ENCODE measurements at regions not wholly inside any gene's neighbourhood (a gene's known extent, or its start where the extent isn't known, plus 50 kb on each side); places are given as distances from the start of the nearest gene placed in this dataset.

DNA sequence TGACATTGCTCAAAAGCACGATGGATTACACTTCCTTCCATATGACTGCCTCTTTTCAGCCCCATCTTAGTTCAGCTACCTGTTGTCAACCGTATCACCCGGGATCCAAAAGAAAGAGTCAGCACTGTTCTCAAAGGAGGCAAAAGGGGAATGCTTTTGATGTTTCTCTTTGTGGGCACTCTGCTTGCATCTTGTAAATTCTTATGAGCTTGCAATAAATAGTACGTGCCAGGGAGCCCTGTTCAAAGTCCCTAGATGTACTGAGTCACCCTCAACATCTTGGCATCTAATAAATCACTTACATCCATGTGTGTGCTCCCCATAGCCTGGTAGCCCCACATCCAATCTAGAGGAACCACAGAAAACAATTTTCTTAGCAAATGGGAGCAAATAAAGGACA lies 256.9 kb downstream of the SUCLG1 start:
- TF ChIP-seq EZH2 (IDR thresholded peaks at IDR 0.05; ENCODE audit: borderline replicate concordance, low read depth, low read length, poor library complexity, severe bottlenecking): no peak
- TF ChIP-seq, protein P1, sequence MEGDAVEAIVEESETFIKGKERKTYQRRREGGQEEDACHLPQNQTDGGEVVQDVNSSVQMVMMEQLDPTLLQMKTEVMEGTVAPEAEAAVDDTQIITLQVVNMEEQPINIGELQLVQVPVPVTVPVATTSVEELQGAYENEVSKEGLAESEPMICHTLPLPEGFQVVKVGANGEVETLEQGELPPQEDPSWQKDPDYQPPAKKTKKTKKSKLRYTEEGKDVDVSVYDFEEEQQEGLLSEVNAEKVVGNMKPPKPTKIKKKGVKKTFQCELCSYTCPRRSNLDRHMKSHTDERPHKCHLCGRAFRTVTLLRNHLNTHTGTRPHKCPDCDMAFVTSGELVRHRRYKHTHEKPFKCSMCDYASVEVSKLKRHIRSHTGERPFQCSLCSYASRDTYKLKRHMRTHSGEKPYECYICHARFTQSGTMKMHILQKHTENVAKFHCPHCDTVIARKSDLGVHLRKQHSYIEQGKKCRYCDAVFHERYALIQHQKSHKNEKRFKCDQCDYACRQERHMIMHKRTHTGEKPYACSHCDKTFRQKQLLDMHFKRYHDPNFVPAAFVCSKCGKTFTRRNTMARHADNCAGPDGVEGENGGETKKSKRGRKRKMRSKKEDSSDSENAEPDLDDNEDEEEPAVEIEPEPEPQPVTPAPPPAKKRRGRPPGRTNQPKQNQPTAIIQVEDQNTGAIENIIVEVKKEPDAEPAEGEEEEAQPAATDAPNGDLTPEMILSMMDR (conservative IDR thresholded peaks at IDR 0.05; ENCODE audit: low read depth, low read length): no peak

DNA sequence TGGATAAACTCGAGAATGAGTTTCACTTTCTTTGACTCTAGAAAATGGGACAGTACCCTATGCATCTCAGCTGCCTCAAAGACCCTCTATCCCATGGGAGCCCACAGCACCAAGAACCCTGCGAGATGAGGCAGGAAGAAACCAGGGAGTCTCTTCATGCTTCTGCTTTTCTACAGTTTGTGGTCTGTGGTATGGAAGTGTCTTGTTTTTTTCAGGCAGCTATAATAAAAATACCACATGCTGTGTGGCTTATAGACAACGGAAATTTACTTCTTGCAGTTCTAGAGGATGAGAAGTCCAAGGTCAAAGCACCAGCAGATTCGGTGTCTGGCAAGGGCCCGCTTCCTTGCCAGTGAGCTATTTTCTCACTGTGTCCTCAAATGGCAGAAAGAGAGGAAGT lies 257.9 kb downstream of the SUCLG1 start:
- no peaks in the 10 kb centered on the region for H3K9me3 ChIP-seq (ENCODE audit: low read depth, low read length, poor library complexity, severe bottlenecking)
- no peak for TF ChIP-seq EZH2 (IDR thresholded peaks at IDR 0.05; ENCODE audit: borderline replicate concordance, low read depth, low read length, poor library complexity, severe bottlenecking)
- TF ChIP-seq, protein P1 (conservative IDR thresholded peaks at IDR 0.05; ENCODE audit: low read depth, low read length): no peak
- no TSS peak for BruUV-seq (replicated peaks)
- H3K27me3 ChIP-seq (replicated peaks; ENCODE audit: insufficient read depth, low read depth, low read length, poor library complexity): no peaks in the 10 kb centered on the region
- ChIA-PET CTCF (no interaction called here), POLR2A (ENCODE audit: low non-redundant PET) (no interaction called here)
- no peaks in the 10 kb centered on the region for H3K36me3 ChIP-seq (ENCODE audit: insufficient read depth, low read length, poor library complexity, severe bottlenecking)
- H3K4me1 ChIP-seq (ENCODE audit: insufficient read depth, low read length, poor library complexity, severe bottlenecking): no peaks in the 10 kb centered on the region
- intact Hi-C loops (cut with micrococcal nuclease; ENCODE audit: unreplicated experiment): no loop called here
- H3K4me3 ChIP-seq (ENCODE audit: low read depth, low read length, poor library complexity, severe bottlenecking): no peak overlapping the region
- H3K27ac ChIP-seq (ENCODE audit: low read depth, low read length, poor library complexity, severe bottlenecking): no peak overlapping the region
- DNase-seq (ENCODE audit: low spot score): no peak

More for the DNA sequence above, 256.9 kb downstream of the SUCLG1 start:
- no peaks in the 10 kb centered on the region for H3K27me3 ChIP-seq (replicated peaks; ENCODE audit: insufficient read depth, low read depth, low read length, poor library complexity)
- no peak overlapping the region for H3K27ac ChIP-seq (ENCODE audit: low read depth, low read length, poor library complexity, severe bottlenecking)
- no peaks in the 10 kb centered on the region for H3K4me1 ChIP-seq (ENCODE audit: insufficient read depth, low read length, poor library complexity, severe bottlenecking)
- intact Hi-C loops (cut with micrococcal nuclease; ENCODE audit: unreplicated experiment): no loop called here
- no peak for DNase-seq (ENCODE audit: low spot score)
- ChIA-PET POLR2A (ENCODE audit: low non-redundant PET) (no interaction called here), CTCF (no interaction called here)
- H3K36me3 ChIP-seq (ENCODE audit: insufficient read depth, low read length, poor library complexity, severe bottlenecking): no peaks in the 10 kb centered on the region
- no peak overlapping the region for H3K4me3 ChIP-seq (ENCODE audit: low read depth, low read length, poor library complexity, severe bottlenecking)
- BruUV-seq (replicated peaks): no TSS peak
- no peaks in the 10 kb centered on the region for H3K9me3 ChIP-seq (ENCODE audit: low read depth, low read length, poor library complexity, severe bottlenecking)

- intact Hi-C loops (cut with micrococcal nuclease; ENCODE audit: unreplicated experiment): no loop called here
- Histone ChIP-seq H3K36me3 (ENCODE audit: insufficient read depth, low read length, poor library complexity, severe bottlenecking) (no peaks in the 10 kb centered on the region), H3K27ac (ENCODE audit: low read depth, low read length, poor library complexity, severe bottlenecking) (no peak overlapping the region), H3K27me3 (replicated peaks; ENCODE audit: insufficient read depth, low read depth, low read length, poor library complexity) (no peaks in the 10 kb centered on the region), H3K4me1 (ENCODE audit: insufficient read depth, low read length, poor library complexity, severe bottlenecking) (no peaks in the 10 kb centered on the region), H3K4me3 (ENCODE audit: low read depth, low read length, poor library complexity, severe bottlenecking) (no peak overlapping the region), H3K9me3 (ENCODE audit: low read depth, low read length, poor library complexity, severe bottlenecking) (no peaks in the 10 kb centered on the region)
- TF ChIP-seq EZH2 (IDR thresholded peaks at IDR 0.05; ENCODE audit: borderline replicate concordance, low read depth, low read length, poor library complexity, severe bottlenecking): no peak
- TF ChIP-seq, protein P1 (conservative IDR thresholded peaks at IDR 0.05; ENCODE audit: low read depth, low read length): no peak
- no TSS peak for BruUV-seq (replicated peaks)
- POLR2A ChIA-PET (ENCODE audit: low non-redundant PET): no interaction called here
- CTCF ChIA-PET: no interaction called here
- DNase-seq (ENCODE audit: low spot score): no peak
Measured at GRCh38 chr2:84197901-84198300, 261.2 kb downstream of the SUCLG1 start.

Measured in A673 (cell line).